ENCODE measurements at regions not wholly inside any gene's neighbourhood (a gene's known extent, or its start where the extent isn't known, plus 50 kb on each side); places are given as distances from the start of the nearest gene placed in this dataset.

DNA sequence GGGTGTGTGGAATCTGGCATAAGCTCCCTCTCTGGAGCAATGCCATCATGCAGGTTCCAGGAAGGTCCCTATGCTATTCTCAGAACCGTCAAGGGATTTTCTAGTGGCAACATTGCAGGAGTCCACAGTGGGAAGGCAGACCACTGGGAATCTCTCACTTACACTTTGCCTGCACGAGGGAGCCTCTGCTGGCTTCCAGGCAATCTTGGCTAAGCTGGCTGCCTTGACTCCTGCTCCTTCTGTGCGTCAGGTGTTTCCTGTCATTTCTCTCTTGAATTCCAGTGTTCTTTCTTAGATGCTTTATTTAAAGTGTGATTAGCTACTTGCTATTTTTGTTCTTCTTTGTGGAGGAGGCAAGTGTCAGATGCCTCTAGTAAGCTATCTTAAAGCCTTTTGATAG lies 414.0 kb upstream of the ATP2B1 start:
- Histone ChIP-seq H3K27ac (ENCODE audit: low read length) (no peak overlapping the region), H3K4me1 (ENCODE audit: insufficient read depth, low read length) (no peaks in the 10 kb centered on the region), H3K9ac (ENCODE audit: low read depth, low read length) (no peak overlapping the region), H3K36me3 (ENCODE audit: insufficient read depth, low read length) (no peaks in the 10 kb centered on the region), H4K20me1 (ENCODE audit: insufficient read depth, low read length) (no peaks in the 10 kb centered on the region), H3K4me3 (ENCODE audit: low read depth in 1 of 2, low read length in 2 of 2) (no peak overlapping the region), H3K9me3 (ENCODE audit: insufficient read depth, low read length, severe bottlenecking) (peaks cover 10% of the 10 kb centered on the region), H3K4me2 (ENCODE audit: insufficient read depth, low read length) (no peak overlapping the region), H3K27me3 (ENCODE audit: insufficient read depth, low read length, poor library complexity) (no peaks in the 10 kb centered on the region), H2AFZ (ENCODE audit: low read depth, low read length) (no peak overlapping the region), H3K79me2 (ENCODE audit: insufficient read depth, low read length) (no peaks in the 10 kb centered on the region)
- no peak for DNase-seq
- ATAC-seq (ENCODE audit: insufficient read depth, low read depth): no peak
- TF ChIP-seq CTCF (IDR thresholded peaks at IDR 0.05; ENCODE audit: borderline replicate concordance, extremely low read depth, low read length, poor library complexity, severe bottlenecking): no peak
- no peak for TF ChIP-seq EZH2 (IDR thresholded peaks at IDR 0.05; ENCODE audit: borderline replicate concordance, low read depth, low read length, severe bottlenecking)

DNA sequence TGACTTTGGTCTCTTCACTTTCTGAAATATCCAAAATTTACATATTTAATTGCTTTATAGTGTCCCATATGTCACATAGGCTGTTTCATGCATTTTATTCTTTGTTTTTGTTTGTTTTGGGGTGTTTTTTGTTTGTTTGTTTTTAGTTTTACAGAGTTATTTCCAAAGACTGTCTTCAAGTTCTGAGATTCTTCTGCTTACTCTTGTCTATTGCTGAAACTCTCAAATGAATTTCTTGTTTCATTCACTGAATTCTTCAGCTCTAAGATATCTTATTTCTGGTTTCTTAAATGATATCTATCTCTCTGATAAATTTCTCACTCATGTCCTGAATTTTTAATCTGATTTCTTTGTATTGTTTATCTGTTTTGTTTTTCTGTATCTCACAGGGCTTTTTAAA lies 412.0 kb upstream of the ATP2B1 start:
- H3K79me2 ChIP-seq (ENCODE audit: insufficient read depth, low read length): no peaks in the 10 kb centered on the region
- no peak overlapping the region for H3K9ac ChIP-seq (ENCODE audit: low read depth, low read length)
- no peak overlapping the region for H3K27ac ChIP-seq (ENCODE audit: low read length)
- ATAC-seq (ENCODE audit: insufficient read depth, low read depth) (no peak), DNase-seq (no peak)
- no peak overlapping the region for H3K4me2 ChIP-seq (ENCODE audit: insufficient read depth, low read length)
- H3K4me3 ChIP-seq (ENCODE audit: low read depth in 1 of 2, low read length in 2 of 2): no peak overlapping the region
- no peaks in the 10 kb centered on the region for H3K27me3 ChIP-seq (ENCODE audit: insufficient read depth, low read length, poor library complexity)
- no peak overlapping the region for H2AFZ ChIP-seq (ENCODE audit: low read depth, low read length)
- TF ChIP-seq CTCF (IDR thresholded peaks at IDR 0.05; ENCODE audit: borderline replicate concordance, extremely low read depth, low read length, poor library complexity, severe bottlenecking) (no peak), EZH2 (IDR thresholded peaks at IDR 0.05; ENCODE audit: borderline replicate concordance, low read depth, low read length, severe bottlenecking) (no peak)
- no peaks in the 10 kb centered on the region for H3K36me3 ChIP-seq (ENCODE audit: insufficient read depth, low read length)
- H3K4me1 ChIP-seq (ENCODE audit: insufficient read depth, low read length): no peaks in the 10 kb centered on the region
- H4K20me1 ChIP-seq (ENCODE audit: insufficient read depth, low read length): no peaks in the 10 kb centered on the region
- H3K9me3 ChIP-seq (ENCODE audit: insufficient read depth, low read length, severe bottlenecking): peaks cover 10% of the 10 kb centered on the region

GRCh38 chr12:90112666-90113065 lies 404.0 kb upstream of the ATP2B1 start:
- no peak overlapping the region for H3K4me2 ChIP-seq (ENCODE audit: insufficient read depth, low read length)
- H3K9ac ChIP-seq (ENCODE audit: low read depth, low read length): no peak overlapping the region
- H4K20me1 ChIP-seq (ENCODE audit: insufficient read depth, low read length): no peaks in the 10 kb centered on the region
- no peaks in the 10 kb centered on the region for H3K9me3 ChIP-seq (ENCODE audit: insufficient read depth, low read length, severe bottlenecking)
- DNase-seq (no peak), ATAC-seq (ENCODE audit: insufficient read depth, low read depth) (no peak)
- TF ChIP-seq EZH2 (IDR thresholded peaks at IDR 0.05; ENCODE audit: borderline replicate concordance, low read depth, low read length, severe bottlenecking): no peak
- TF ChIP-seq CTCF (IDR thresholded peaks at IDR 0.05; ENCODE audit: borderline replicate concordance, extremely low read depth, low read length, poor library complexity, severe bottlenecking): no peak
- H3K79me2 ChIP-seq (ENCODE audit: insufficient read depth, low read length): no peaks in the 10 kb centered on the region
- no peaks in the 10 kb centered on the region for H3K36me3 ChIP-seq (ENCODE audit: insufficient read depth, low read length)
- no peak overlapping the region for H3K4me3 ChIP-seq (ENCODE audit: low read depth in 1 of 2, low read length in 2 of 2)
- H3K4me1 ChIP-seq (ENCODE audit: insufficient read depth, low read length): no peaks in the 10 kb centered on the region
- H3K27me3 ChIP-seq (ENCODE audit: insufficient read depth, low read length, poor library complexity): no peaks in the 10 kb centered on the region
- no peak overlapping the region for H2AFZ ChIP-seq (ENCODE audit: low read depth, low read length)
- no peak overlapping the region for H3K27ac ChIP-seq (ENCODE audit: low read length)
